GM21619 (cell line): ENCODE measurements at regions not wholly inside any gene's neighbourhood (a gene's known extent, or its start where the extent isn't known, plus 50 kb on each side); places are given as distances from the start of the nearest gene placed in this dataset.
"Not testable (repeated sequence)": the region's sequence is repeated elsewhere in the genome, so short reads cannot be mapped to it uniquely, and the experiment has no call there.

Experiments
- ATAC-seq: cut with Tn5 transposase; IDR thresholded peaks from one replicate; pipeline ENCODE4 v1.9.1; 2021; ENCODE audit not compliant: unreplicated experiment

DNA sequence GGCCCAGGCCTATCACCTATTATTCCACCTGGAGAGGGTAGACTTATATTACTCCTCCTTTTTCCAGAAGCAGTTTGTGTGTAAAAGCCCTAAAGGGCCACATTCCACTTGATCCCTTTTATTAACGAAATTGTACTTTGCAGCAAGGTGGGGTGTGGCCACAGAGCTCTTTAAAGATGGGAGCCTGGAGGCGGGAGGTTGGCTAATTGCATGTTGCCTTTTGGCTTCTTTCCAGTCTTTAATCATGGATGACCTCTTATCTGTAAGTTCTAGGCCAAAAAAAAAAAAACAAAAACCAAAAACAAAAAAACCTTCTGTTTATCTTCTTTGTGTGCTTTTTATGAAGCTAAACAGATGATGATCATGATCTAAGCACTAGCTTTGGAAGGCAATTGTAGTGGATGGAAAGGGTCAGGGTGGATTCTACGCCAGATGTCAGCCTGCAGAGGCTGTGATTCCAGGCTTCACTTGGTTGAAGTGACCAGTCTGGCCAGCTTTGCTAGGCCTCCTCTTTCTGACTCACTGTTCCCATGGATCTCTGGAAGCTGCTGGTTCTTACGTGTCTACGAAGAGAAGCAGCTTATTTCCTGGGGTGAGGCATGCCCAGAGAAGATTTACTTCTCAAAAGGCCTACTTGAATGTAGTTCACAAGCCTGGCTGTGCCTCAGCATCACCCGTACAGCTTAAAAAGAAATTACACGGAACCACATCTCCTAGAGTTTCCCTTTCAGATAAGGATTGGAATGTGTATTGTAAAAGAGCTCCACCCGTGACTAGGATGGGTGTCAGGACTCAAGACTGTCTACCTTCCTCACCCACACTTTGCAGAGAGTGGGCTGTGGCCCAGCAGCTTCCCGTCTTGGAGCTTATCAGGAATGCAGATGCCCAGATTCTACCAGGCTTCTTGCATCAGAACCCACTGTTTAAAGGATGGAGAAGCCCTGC, 330.9 kb upstream of the C2CD4B start:
- ATAC-seq: no peak

DNA sequence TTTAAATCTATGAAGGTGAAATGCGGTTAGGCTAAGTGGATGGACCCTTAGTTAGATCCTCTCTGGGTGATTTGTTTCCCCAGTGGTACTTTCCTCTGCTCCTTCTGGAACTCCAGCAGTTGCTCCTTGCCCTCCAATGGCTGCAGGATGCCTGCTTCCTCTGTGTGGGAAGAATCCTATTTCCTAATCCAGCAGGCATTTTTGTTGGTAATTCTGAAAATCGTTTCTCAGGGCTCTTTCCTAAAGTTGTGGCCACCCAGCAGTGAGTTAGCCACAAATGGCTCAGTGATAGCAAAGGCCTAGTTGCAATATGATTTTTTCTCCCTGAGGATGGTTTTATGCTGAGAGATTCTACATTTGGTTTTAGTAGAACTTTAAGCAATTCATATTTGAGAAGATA, 332.3 kb upstream of the C2CD4B start:
- no peak for ATAC-seq

- ATAC-seq: no peak
Measured at GRCh38 chr15:62498278-62498677, 333.2 kb upstream of the C2CD4B start.

DNA sequence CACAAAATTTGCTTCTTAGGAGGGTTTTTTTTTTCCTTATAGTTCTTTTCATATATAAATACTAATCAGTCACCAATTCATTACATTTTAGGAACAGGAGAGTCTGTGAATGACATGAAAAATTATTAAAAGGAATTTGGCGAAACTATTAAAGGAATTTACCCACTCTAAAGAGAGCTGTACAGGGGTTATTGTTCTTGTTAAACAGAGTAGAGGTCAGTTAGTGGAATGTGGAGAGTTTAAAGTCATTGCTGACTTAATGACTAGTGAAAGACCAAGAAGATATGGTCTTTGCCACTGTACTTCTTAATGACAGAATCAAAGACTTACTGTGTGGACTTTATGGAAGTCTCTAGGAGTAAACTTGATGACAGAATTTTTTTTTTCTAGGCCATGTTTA, 333.6 kb upstream of the C2CD4B start:
- ATAC-seq: no peak

- no peak for ATAC-seq
Measured at GRCh38 chr15:62500325-62500724, 335.2 kb upstream of the C2CD4B start.

GRCh38 chr15:62502451-62502850, 337.4 kb upstream of the C2CD4B start:
- ATAC-seq: no peak

DNA sequence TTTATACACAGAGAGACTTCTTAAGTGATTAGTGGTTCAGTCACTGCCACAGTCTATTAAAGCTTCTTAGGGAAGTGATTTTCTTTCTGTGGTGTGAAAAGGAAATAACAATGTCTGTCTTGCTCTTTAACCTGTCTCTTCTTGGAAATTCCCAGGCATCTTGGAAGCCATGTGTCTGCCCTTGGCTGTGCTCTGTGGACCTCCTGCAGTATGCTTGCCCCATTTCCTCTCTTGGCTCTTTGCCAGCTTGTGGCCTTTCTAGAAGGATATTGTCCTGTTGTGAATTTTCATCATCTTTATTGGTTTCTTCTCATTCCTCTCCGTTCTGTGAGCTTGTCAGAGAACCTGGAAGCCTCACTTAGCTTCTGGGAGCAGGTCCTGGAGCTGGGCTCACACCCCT, 338.4 kb upstream of the C2CD4B start:
- ATAC-seq: no peak

GRCh38 chr15:62505762-62506161, 340.7 kb upstream of the C2CD4B start:
- ATAC-seq: no peak

GRCh38 chr15:62506217-62506805, 341.2 kb upstream of the C2CD4B start:
- ATAC-seq: no peak

DNA sequence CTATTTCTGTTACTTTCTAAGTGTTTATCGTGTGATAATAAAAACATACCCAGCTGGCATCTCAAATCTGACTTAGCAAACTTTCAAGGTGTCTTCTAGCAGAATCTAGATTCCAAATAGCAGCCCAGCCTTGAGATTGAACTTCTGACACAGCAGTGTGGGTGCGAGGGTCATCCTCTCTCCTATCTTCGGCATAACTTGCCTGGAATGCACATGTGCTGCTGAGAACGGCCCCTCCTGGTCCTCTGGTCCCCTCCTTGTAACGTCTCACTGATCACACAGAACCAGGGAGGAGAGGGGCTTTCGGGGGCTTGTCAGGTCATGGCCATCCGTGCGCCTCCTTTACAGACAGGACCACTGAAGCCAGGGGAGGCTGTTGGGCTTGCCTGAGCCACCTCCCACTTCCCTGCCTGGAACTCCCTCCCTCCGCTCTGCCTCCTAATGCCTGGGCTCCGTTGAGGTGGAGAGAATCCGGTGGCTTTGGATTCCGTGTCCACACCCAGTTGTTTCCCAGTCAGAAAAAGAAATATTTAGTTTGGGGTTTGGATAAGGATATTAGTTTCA, 344.4 kb upstream of the C2CD4B start:
- no peak for ATAC-seq

GRCh38 chr15:62510791-62511190, 345.7 kb upstream of the C2CD4B start:
- ATAC-seq: no peak

DNA sequence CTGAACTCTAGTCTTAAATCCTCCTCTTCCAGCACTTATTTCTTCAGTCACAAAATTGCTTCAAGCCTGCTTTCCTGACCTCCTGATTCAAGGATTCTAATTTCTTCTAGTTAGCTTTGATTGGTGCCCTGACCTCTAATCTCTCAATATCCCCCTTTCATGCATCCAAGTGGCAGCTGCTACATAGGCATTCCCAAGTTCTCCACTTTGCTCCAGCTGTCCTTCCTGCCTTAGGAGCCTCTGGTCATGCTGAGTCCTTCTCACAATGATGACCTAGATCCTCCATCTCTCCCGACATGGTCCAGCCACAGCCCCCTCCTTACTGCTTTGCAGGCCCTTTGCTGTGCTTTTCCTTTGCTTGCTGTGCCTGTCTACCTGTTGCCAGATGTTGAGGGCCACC, 347.8 kb upstream of the C2CD4B start:
- ATAC-seq: no peak

- no peak for ATAC-seq
Measured at GRCh38 chr15:62513893-62514292, 348.8 kb upstream of the C2CD4B start.

DNA sequence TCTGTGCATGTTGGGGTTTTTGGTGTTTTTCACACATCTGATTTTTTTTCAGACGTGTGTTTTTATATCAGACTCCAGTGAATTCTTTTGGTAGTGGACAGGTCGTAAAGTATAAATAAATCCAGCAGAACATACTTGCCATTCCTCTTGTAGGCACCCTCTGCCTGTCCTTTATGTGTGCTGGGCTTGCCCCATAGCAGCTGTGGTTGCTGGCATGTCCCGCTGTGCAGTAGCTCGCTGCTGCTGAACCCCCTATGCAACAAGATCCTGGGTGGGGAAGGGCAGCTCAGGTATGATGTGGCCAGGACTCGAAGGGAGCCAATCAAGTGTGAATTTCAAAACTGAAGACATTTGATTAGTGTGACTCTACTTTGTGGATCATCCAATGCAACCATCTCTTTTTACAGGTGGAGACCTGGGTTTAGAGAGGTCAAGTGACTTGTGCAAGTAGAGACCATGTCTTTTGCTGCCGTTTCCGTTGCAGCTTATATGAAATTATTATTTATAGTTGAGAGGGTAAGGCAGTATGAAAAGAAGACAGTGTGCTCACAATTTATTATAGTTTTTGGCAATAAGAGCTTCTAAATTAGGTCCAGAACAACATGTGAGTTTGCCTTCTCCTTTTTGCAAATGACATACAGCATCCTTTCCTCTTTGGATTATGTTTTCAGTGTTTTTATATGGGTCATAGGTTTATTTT, 350.8 kb upstream of the C2CD4B start:
- ATAC-seq: no peak

DNA sequence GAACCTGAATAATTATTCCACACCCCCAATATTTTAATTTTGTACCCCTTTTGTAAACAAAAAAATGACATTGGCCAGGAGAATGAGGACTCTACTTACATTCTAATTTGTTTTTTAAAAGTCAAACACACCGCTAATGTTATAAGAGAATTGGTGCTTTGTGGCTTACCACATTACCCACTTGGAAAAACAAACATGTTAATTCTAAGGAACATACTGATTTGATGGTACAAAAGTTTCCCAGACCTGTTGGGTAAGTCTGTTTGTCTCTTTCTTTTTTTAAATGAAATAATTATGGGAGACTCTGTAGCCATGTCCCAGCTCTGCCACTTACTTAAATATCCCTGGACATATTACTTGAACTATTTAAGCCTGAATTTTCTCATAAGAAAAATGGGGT, 352.5 kb upstream of the C2CD4B start:
- ATAC-seq: no peak

- not testable (repeated sequence) for ATAC-seq
Measured at GRCh38 chr15:62518666-62519065, 353.6 kb upstream of the C2CD4B start.

DNA sequence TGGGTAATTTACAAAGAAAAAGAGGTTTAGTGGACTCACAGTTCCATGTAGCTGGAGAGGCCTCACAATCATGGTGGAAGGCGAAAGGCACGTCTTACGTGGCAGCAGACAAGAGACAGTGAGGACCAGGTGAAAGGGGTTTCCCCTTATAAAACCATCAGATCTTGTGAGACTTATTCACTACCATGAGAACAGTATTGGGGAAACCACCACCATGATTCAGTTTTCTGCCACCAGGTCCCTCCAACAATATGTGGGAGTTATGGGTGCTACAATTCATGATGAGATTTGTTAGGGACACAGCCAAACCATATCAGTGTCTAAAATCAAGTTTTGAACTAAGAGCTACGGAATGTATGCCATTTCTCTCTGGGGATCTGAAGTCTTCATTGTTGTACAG, 354.8 kb upstream of the C2CD4B start:
- no peak for ATAC-seq

DNA sequence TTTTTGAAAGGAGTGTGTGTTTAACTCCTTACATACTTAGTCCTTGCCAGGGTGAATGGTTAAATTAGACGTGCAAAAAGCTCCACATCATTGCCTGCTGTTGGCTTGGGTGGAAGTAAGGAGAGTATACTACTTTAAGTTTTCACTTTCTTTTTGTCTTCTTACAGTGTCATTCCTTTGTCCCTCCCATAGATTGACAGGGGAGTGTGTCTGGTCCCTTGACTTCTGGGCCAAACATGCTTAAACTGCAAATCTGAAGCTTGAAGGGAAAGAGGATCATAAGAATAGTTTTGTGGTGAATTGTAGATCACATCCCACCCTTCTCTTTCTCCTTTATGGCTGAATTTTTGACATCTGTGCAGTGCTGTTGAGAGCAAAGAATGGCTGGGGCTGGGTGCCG, 355.8 kb upstream of the C2CD4B start:
- ATAC-seq: no peak

GRCh38 chr15:62521396-62521795, 356.3 kb upstream of the C2CD4B start:
- no peak for ATAC-seq

DNA sequence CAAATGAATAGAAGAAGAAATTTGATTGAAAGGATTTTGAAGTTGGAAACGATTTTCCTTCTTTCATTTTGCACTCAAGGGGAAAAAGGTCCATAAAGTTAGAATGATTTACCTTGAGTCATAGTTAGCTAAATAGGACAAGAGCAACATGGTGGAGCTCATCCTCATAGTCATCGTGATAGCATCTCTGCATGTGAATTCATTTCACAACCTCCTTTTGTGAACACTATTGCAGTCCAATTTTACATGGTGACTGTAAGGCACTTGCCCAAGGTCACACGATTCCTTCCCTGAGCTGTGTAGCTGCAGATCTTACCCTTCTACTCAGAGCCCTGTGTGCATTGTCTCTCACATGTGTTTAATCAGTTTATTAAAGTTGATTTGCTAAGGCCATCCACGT, 359.8 kb upstream of the C2CD4B start:
- ATAC-seq: no peak

- no peak for ATAC-seq
Measured at GRCh38 chr15:62527387-62527786, 362.3 kb upstream of the C2CD4B start.

DNA sequence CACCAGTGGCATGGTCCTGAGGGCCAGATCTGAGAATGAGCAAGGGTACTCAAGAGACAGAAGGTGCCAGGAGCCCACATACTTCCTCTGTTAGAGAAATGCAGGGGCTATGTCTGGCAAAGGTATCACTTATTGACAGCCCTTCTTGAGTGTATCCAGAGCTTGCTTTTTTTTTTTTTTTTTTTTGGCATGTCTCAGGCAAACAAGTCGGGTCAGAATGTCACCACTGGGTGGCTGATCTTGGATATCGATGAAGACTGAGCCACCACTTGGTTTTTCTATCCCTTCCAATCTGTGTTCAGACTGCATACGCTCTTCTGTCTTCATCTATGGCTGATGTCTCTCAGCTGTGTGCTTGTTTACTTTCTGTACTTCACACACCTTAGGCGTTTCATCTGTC, 363.4 kb upstream of the C2CD4B start:
- ATAC-seq: no peak
